Thoracic aorta (tissue), 2 donors: ENCODE measurements at regions not wholly inside any gene's neighbourhood (a gene's known extent, or its start where the extent isn't known, plus 50 kb on each side); places are given as distances from the start of the nearest gene placed in this dataset.

Experiments used
- ATAC-seq: fragments of 150-250 bp; one replicate; pipeline ENCODE4 v1.8.0; 2017; ENCODE audit warnings: low read depth; ENCODE audit not compliant: insufficient number of reproducible peaks, low FRiP score
- DNase-seq: peaks from one replicate; pipeline ENCODE4 v3.0.0-alpha.2; 2020; ENCODE audit warnings: low spot score
- H3K27ac ChIP-seq, 2 donors: fragments of 200-600 bp; sonication (generic); 1 replicate in 1 of 2; 2 replicates in 1 of 2; pipeline ENCODE4 v1.5.1; 2016; ENCODE audit warnings: mild to moderate bottlenecking in 2 of 2, moderate library complexity in 2 of 2
- H3K27me3 ChIP-seq: fragments of 200-600 bp; sonication (generic); replicated peaks from 2 replicates; pipeline ENCODE4 v1.6.0; 2016; ENCODE audit warnings: mild to moderate bottlenecking; ENCODE audit not compliant: insufficient read depth
- H3K36me3 ChIP-seq: fragments of 200-600 bp; sonication (generic); one replicate; pipeline ENCODE4 v1.5.1; 2016
- H3K4me1 ChIP-seq, 2 donors: fragments of 200-600 bp; sonication (generic); 1 replicate in 1 of 2; 2 replicates in 1 of 2; pipeline versions ENCODE4 v1.5.1 to v1.6.0; 2016; ENCODE audit warnings: low read depth in 2 of 2, mild to moderate bottlenecking in 1 of 2; ENCODE audit not compliant: control insufficient read depth in 1 of 2
- H3K4me3 ChIP-seq: fragments of 200-600 bp; sonication (generic); 2 replicates; pipeline ENCODE4 v1.5.1; 2016; ENCODE audit warnings: mild to moderate bottlenecking
- H3K9me3 ChIP-seq: fragments of 200-600 bp; sonication (generic); 2 replicates; pipeline ENCODE4 v1.5.1; 2016
- CTCF ChIP-seq: fragments of 200-600 bp; sonication (generic); IDR thresholded peaks from one replicate; pipeline ENCODE4 v1.5.1; 2019; ENCODE audit warnings: antibody characterized with exemption

GRCh38 chr17:59451706-59452105 is 113.7 kb upstream of the DHX40 start:
- H3K4me1 ChIP-seq = peaks cover 0 to 9% of the 10 kb centered on the region in 2 donors
- no peaks in the 10 kb centered on the region for H3K9me3 ChIP-seq
- no peak for TF ChIP-seq CTCF
- no peak for ATAC-seq
- H3K36me3 ChIP-seq = no peaks in the 10 kb centered on the region
- no peak for DNase-seq
- no peak overlapping the region for H3K27ac ChIP-seq
- no peak overlapping the region for H3K4me3 ChIP-seq
- no peaks in the 10 kb centered on the region for H3K27me3 ChIP-seq

- no peak overlapping the region for H3K4me3 ChIP-seq
- H3K27me3 ChIP-seq = no peaks in the 10 kb centered on the region
- H3K36me3 ChIP-seq = no peaks in the 10 kb centered on the region
- no peak overlapping the region for H3K27ac ChIP-seq
- peaks cover 0 to 9% of the 10 kb centered on the region in 2 donors for H3K4me1 ChIP-seq
- no peak for ATAC-seq
- no peak for TF ChIP-seq CTCF
- DNase-seq = no peak
- H3K9me3 ChIP-seq = no peaks in the 10 kb centered on the region
Measured at GRCh38 chr17:59454633-59455105, 110.7 kb upstream of the DHX40 start.

- DNase-seq = no peak
- H3K36me3 ChIP-seq = no peaks in the 10 kb centered on the region
- no peak overlapping the region for H3K4me3 ChIP-seq
- peaks cover 0 to 9% of the 10 kb centered on the region in 2 donors for H3K4me1 ChIP-seq
- no peaks in the 10 kb centered on the region for H3K9me3 ChIP-seq
- ATAC-seq = no peak
- no peaks in the 10 kb centered on the region for H3K27me3 ChIP-seq
- no peak overlapping the region for H3K27ac ChIP-seq
- TF ChIP-seq CTCF = no peak
Measured at GRCh38 chr17:59456428-59456827, 109.0 kb upstream of the DHX40 start.

- H3K36me3 ChIP-seq = no peaks in the 10 kb centered on the region
- no peak overlapping the region for H3K4me3 ChIP-seq
- H3K27me3 ChIP-seq = no peaks in the 10 kb centered on the region
- TF ChIP-seq CTCF = no peak
- no peak for ATAC-seq
- peaks cover 0 to 9% of the 10 kb centered on the region in 2 donors for H3K4me1 ChIP-seq
- no peak overlapping the region for H3K27ac ChIP-seq
- no peaks in the 10 kb centered on the region for H3K9me3 ChIP-seq
- DNase-seq = no peak
Measured at GRCh38 chr17:59456923-59457615, 108.3 kb upstream of the DHX40 start.

- no peaks in the 10 kb centered on the region for H3K27me3 ChIP-seq
- H3K36me3 ChIP-seq = no peaks in the 10 kb centered on the region
- no peaks in the 10 kb centered on the region for H3K9me3 ChIP-seq
- no peak overlapping the region for H3K27ac ChIP-seq
- no peak overlapping the region for H3K4me3 ChIP-seq
- no peak for TF ChIP-seq CTCF
- no peak for ATAC-seq
- H3K4me1 ChIP-seq = no peaks in the 10 kb centered on the region
- DNase-seq = no peak
Measured at GRCh38 chr17:59462385-59462784, 103.0 kb upstream of the DHX40 start.
